PC-9 (cell line): ENCODE measurements at regions not wholly inside any gene's neighbourhood (a gene's known extent, or its start where the extent isn't known, plus 50 kb on each side); places are given as distances from the start of the nearest gene placed in this dataset.
"Not testable (repeated sequence)": the region's sequence is repeated elsewhere in the genome, so short reads cannot be mapped to it uniquely, and the experiment has no call there.

Experiments
- BruUV-seq: library from RNA; stranded (reverse); fragments of 400-500 nt; replicated peaks from 2 replicates; lab custom pipeline; 2021; lab: Mats Ljungman, UMichigan
- CTCF ChIA-PET: fragments of 300-600 bp; sonication (Branson Sonifier 250); formaldehyde crosslinking; loops from one replicate; lab custom pipeline; 2022; ENCODE audit warnings: antibody characterized with exemption; lab: Charles Lee
- POLR2A ChIA-PET: fragments of 300-600 bp; sonication (Branson Sonifier 250); formaldehyde crosslinking; loops from one replicate; lab custom pipeline; 2022; ENCODE audit warnings: antibody characterized with exemption; ENCODE audit not compliant: unreplicated experiment; lab: Charles Lee
- DNase-seq, 2 experiments: peaks; one replicate each; pipeline versions ENCODE4 v3.0.0 to v3.0.0-alpha.2; 2015 to 2022; ENCODE audit warnings: mixed read lengths in 1 of 2
- H2AFZ ChIP-seq: fragments of 200-600 bp; sonication (generic); 2 replicates; pipeline ENCODE4 v1.8.1; 2017; ENCODE audit warnings: antibody characterized with exemption
- H3F3A ChIP-seq: fragments of 200-600 bp; sonication (generic); 2 replicates; pipeline ENCODE4 v1.8.1; 2017; ENCODE audit warnings: antibody characterized with exemption, mild to moderate bottlenecking, low read depth; ENCODE audit not compliant: insufficient read depth
- H3K27ac ChIP-seq: fragments of 200-600 bp; sonication (generic); 2 replicates; pipeline ENCODE4 v1.6.1; 2016; ENCODE audit warnings: mixed run types
- H3K27me3 ChIP-seq: fragments of 200-600 bp; sonication (generic); 2 replicates; pipeline ENCODE4 v1.6.1; 2016; ENCODE audit warnings: low read depth, mixed run types; ENCODE audit not compliant: insufficient read depth
- H3K36me3 ChIP-seq: fragments of 200-600 bp; sonication (generic); 2 replicates; pipeline ENCODE4 v1.6.1; 2016; ENCODE audit warnings: low read depth, mixed run types
- H3K4me1 ChIP-seq: fragments of 200-600 bp; sonication (generic); replicated peaks from 2 replicates; pipeline ENCODE4 v1.6.1; 2016; ENCODE audit warnings: mixed run types; ENCODE audit not compliant: insufficient read depth
- H3K4me2 ChIP-seq: fragments of 200-600 bp; sonication (generic); 2 replicates; pipeline ENCODE4 v1.6.1; 2017; ENCODE audit warnings: mixed run types
- H3K4me3 ChIP-seq: fragments of 200-600 bp; sonication (generic); 2 replicates; pipeline ENCODE4 v1.6.1; 2016; ENCODE audit warnings: mixed run types
- H3K79me2 ChIP-seq: fragments of 200-600 bp; sonication (generic); 2 replicates; pipeline ENCODE4 v1.6.1; 2017; ENCODE audit warnings: low read depth, mixed run types
- H3K9me2 ChIP-seq: fragments of 200-600 bp; sonication (generic); 2 replicates; pipeline ENCODE4 v1.8.1; 2017; ENCODE audit warnings: mild to moderate bottlenecking; ENCODE audit not compliant: insufficient read depth
- H3K9me3 ChIP-seq: fragments of 200-600 bp; sonication (generic); 2 replicates; pipeline ENCODE4 v1.8.1; 2016; ENCODE audit warnings: low read depth; ENCODE audit not compliant: insufficient read depth
- H4K20me1 ChIP-seq: fragments of 200-600 bp; sonication (generic); 2 replicates; pipeline ENCODE4 v1.8.1; 2017; ENCODE audit not compliant: insufficient read depth
- EZH2 ChIP-seq: fragments of 200-600 bp; sonication (generic); IDR thresholded peaks from 2 replicates; pipeline ENCODE4 v1.8.0; 2017; ENCODE audit warnings: antibody characterized with exemption, low read depth
- intact Hi-C: fragments of 100-400 bp; cut with micrococcal nuclease; formaldehyde crosslinking; loops from one replicate; pipeline ENCODE4 v1.10.0; 2022; ENCODE audit not compliant: unreplicated experiment
- TF ChIP-seq, protein P1 (sequence below): fragments of 200-600 bp; sonication (generic); conservative IDR thresholded peaks from 2 replicates; pipeline ENCODE4 v1.6.1; 2017; ENCODE audit warnings: mixed run types, antibody characterized with exemption, mild to moderate bottlenecking, moderate library complexity

DNA sequence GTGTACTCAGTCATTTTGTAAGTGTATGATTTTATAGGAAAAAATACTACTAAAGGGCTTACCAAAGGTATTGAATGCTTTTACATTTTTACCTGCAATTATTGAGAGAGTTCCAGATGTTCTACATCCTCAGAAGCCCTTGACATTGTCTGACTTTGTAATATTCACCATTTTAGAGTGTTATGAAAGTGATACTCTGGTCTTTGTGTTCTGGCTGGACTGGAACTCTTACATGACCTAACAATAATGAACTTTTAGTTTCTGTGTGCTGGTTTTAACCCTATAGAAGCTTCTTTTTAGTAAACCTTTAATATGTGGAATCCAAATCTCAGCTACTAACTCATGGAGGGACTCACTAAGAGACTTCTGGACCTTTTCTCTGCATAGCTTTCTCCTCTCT lies 478.8 kb upstream of the SPANXN1 start:
- Histone ChIP-seq H3K9me2 (no peaks in the 10 kb centered on the region), H3K79me2 (no peaks in the 10 kb centered on the region), H3K4me1 (no peaks in the 10 kb centered on the region), H3K36me3 (no peaks in the 10 kb centered on the region), H3K27ac (no peak overlapping the region), H2AFZ (no peak overlapping the region), H3F3A (no peaks in the 10 kb centered on the region), H3K4me2 (no peak overlapping the region), H4K20me1 (no peaks in the 10 kb centered on the region), H3K9me3 (no peaks in the 10 kb centered on the region), H3K4me3 (no peak overlapping the region), H3K27me3 (no peaks in the 10 kb centered on the region)
- CTCF ChIA-PET = no interaction called here
- DNase-seq = no peak
- intact Hi-C loops = no loop called here
- no peak for TF ChIP-seq EZH2
- POLR2A ChIA-PET = no interaction called here
- BruUV-seq = no TSS peak

DNA sequence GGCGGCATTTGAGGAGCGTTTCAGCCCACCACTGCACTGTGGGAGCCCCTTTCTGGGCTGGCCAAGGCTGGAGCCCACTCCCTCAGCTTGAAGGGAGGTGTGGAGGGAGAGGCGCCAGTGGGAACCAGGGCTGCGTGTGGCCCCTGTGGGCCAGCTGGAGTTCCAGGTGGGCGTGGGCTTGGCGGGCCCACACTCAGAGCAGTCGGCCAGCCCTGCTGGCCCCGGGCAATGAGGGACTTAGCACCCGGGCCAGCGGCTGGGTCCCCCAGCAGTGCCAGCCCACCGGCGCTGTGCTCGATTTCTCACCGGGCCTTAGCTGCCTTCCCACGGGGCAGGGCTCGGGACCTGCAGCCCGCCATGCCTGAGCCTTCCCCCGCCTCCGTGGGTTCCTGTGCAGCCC lies 463.8 kb upstream of the SPANXN1 start:
- intact Hi-C loops, BruUV-seq, H3K27me3 ChIP-seq, H3K4me3 ChIP-seq, H3K4me1 ChIP-seq, H3K9me2 ChIP-seq, H4K20me1 ChIP-seq, POLR2A ChIA-PET, H3K36me3 ChIP-seq, H3K27ac ChIP-seq, H3K79me2 ChIP-seq, H3K9me3 ChIP-seq, H2AFZ ChIP-seq, DNase-seq, H3F3A ChIP-seq, CTCF ChIA-PET, H3K4me2 ChIP-seq: not testable (repeated sequence)

DNA sequence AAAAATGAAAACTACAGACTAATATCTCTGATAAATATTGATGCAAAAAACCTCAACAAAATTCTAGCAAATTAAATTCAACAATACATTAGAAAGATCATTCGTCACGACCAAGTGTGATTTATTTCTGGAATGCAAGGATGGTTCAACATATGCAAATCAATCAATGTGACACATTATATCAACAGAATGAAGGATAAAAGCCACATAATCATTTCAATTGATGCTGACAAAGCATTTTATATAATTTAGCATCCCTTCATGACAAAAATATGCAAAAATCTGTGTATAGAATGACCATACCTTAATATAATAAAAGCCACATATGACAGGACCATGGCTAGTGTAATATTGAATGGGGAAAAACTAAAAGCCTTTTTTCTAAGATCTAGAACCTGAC lies 457.2 kb upstream of the SPANXN1 start:
- CTCF ChIA-PET = no interaction called here
- POLR2A ChIA-PET = no interaction called here

DNA sequence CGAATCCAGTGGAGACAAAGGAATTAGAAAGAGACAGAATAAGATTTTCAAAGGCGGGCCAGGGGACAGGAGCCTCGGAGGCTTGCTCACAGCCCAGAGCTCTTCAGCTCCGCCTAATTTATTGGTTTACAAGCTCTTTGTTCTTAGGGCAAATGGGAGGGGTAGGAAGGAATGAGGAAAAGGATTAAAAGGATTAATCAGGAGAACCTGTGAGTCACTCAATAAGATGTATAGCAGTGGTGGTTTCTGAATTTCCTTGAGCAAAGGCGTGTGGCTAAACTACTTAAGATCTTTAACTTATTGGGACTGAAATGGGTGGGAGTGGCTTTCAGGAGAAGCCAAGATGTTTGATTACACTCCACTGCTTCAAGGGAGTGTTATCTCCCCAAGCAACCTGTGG lies 456.0 kb upstream of the SPANXN1 start:
- H2AFZ ChIP-seq = peak overlapping the region; percentile 18; the same call in 1 of the 2 replicates
- 0 out of 2 replicates have a peak, but pooled peaks cover 3% of the 10 kb centered on the region for H3F3A ChIP-seq
- ChIA-PET CTCF (interaction anchor here (0.6 kb wide), 1 partner anchor 105 kb away, joined by 3 read pairs; no protein-coding TSS in a partner anchor), POLR2A (interaction anchor here (0.6 to 0.7 kb wide), 8 partner anchors 10 to 1982 kb away, joined by 3 to 5 read pairs (median 3); no protein-coding TSS in a partner anchor)
- TF ChIP-seq EZH2 = no peak
- TF ChIP-seq, protein P1, sequence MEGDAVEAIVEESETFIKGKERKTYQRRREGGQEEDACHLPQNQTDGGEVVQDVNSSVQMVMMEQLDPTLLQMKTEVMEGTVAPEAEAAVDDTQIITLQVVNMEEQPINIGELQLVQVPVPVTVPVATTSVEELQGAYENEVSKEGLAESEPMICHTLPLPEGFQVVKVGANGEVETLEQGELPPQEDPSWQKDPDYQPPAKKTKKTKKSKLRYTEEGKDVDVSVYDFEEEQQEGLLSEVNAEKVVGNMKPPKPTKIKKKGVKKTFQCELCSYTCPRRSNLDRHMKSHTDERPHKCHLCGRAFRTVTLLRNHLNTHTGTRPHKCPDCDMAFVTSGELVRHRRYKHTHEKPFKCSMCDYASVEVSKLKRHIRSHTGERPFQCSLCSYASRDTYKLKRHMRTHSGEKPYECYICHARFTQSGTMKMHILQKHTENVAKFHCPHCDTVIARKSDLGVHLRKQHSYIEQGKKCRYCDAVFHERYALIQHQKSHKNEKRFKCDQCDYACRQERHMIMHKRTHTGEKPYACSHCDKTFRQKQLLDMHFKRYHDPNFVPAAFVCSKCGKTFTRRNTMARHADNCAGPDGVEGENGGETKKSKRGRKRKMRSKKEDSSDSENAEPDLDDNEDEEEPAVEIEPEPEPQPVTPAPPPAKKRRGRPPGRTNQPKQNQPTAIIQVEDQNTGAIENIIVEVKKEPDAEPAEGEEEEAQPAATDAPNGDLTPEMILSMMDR = no peak
- H3K9me2 ChIP-seq = no peaks in the 10 kb centered on the region
- no peaks in the 10 kb centered on the region for H3K27me3 ChIP-seq
- H3K4me1 ChIP-seq = peaks cover 9% of the 10 kb centered on the region
- intact Hi-C loops = loop anchor here (1.0 kb wide), 1 partner anchor 105 kb away; no protein-coding TSS in a partner anchor
- H3K4me2 ChIP-seq = peak overlapping the region; percentile 43; the same call in 1 of the 2 replicates
- peak; percentile 35 to 78 for DNase-seq
- no peaks in the 10 kb centered on the region for H3K79me2 ChIP-seq
- no peaks in the 10 kb centered on the region for H3K36me3 ChIP-seq
- 0 out of 2 replicates have a peak overlapping the region, but pooled peaks have one; percentile 10 for H3K4me3 ChIP-seq
- H3K27ac ChIP-seq = peak overlapping the region; percentile 83
- H4K20me1 ChIP-seq = no peaks in the 10 kb centered on the region
- BruUV-seq = no TSS peak
- peaks cover 19% of the 10 kb centered on the region; the same call in 1 of the 2 replicates for H3K9me3 ChIP-seq

More for the DNA sequence above, 457.2 kb upstream of the SPANXN1 start:
- Histone ChIP-seq H2AFZ (no peak overlapping the region), H4K20me1 (no peaks in the 10 kb centered on the region), H3K4me2 (no peak overlapping the region), H3K79me2 (no peaks in the 10 kb centered on the region), H3K4me1 (peaks cover 9% of the 10 kb centered on the region), H3K4me3 (no peak overlapping the region), H3K9me3 (peaks cover 19% of the 10 kb centered on the region; the same call in 1 of the 2 replicates), H3K9me2 (no peaks in the 10 kb centered on the region), H3F3A (0 out of 2 replicates have a peak, but pooled peaks cover 3% of the 10 kb centered on the region), H3K36me3 (no peaks in the 10 kb centered on the region), H3K27me3 (no peaks in the 10 kb centered on the region), H3K27ac (no peak overlapping the region)
- no TSS peak for BruUV-seq
- TF ChIP-seq EZH2 = no peak
- TF ChIP-seq, protein P1 = no peak
- DNase-seq = no peak
- intact Hi-C loops = no loop called here
